Psoas muscle (tissue), 7 donors: ENCODE measurements at regions not wholly inside any gene's neighbourhood (a gene's known extent, or its start where the extent isn't known, plus 50 kb on each side); places are given as distances from the start of the nearest gene placed in this dataset.

Experiments
- ATAC-seq, 4 donors: fragments of 200-7000 bp; cut with Tn5 transposase; one replicate each; pipeline ENCODE4 v1.9.1; 2020; ENCODE audit warnings: moderate library complexity in 3 of 4, mild to moderate bottlenecking in 2 of 4
- DNase-seq, 2 donors: peaks; one replicate each; pipeline ENCODE4 v3.0.0-alpha.2; 2020
- H3K27ac ChIP-seq: fragments of 200-600 bp; one replicate; pipeline ENCODE4 v1.8.0; 2022
- H3K27me3 ChIP-seq, 3 donors: fragments of 200-600 bp in 1 of 3; one replicate each; pipeline versions ENCODE4 v1.6.1 to v1.8.0; 2013 to 2022; ENCODE audit warnings: low read length in 2 of 3, mild to moderate bottlenecking in 2 of 3, moderate library complexity in 1 of 3; ENCODE audit not compliant: insufficient read depth in 3 of 3
- H3K36me3 ChIP-seq, 2 donors: fragments of 200-600 bp in 1 of 2; one replicate each; pipeline versions ENCODE4 v1.6.1 to v1.8.0; 2013 to 2022; ENCODE audit warnings: low read depth in 1 of 2, mild to moderate bottlenecking in 1 of 2, moderate library complexity in 1 of 2; ENCODE audit not compliant: insufficient read depth in 1 of 2
- H3K4me1 ChIP-seq: fragments of 200-600 bp; one replicate; pipeline ENCODE4 v1.8.0; 2022
- H3K4me3 ChIP-seq: fragments of 200-600 bp; one replicate; pipeline ENCODE4 v1.8.0; 2022; ENCODE audit warnings: mild to moderate bottlenecking
- H3K9me3 ChIP-seq: fragments of 200-600 bp; one replicate; pipeline ENCODE4 v1.8.0; 2022
- CTCF ChIP-seq: fragments of 200-600 bp; IDR thresholded peaks from one replicate; pipeline ENCODE4 v1.8.0; 2022; ENCODE audit warnings: antibody characterized with exemption
- WGBS, 3 donors: extraction: QIAGEN DNeasy Blood & Tissue Kit; methylation state at CpG; one replicate each; pipeline versions ENCODE4 v1.1.6 to v1.1.7; 2013; 5-methylcytosine and 5-hydroxymethylcytosine counted together
- intact Hi-C, 2 donors: fragments of 100-400 bp; cut with DNase I; formaldehyde crosslinking; loops; one replicate each; pipeline versions ENCODE4 v1.11.0 to v1.14.2; 2022
- donor health status: healthy with polysubstance abuse.
- donor health status: DM: no; HTN: no; CAD: no; lungs with moderate emphysema.
- donor health status: Bipolar disorder and iron deficiency.
- donor health status: healthy.
- donor health status: DM: yes; HTN: yes; CAD: no.
- donor health status: DM: no; HTN: no; CAD: no.
- donor health status: DM: yes; HTN: yes; CAD: no.

GRCh38 chr13:74825152-74825937, 656.6 kb downstream of the TBC1D4 start:
- TF ChIP-seq CTCF: no peak
- no peak for DNase-seq
- 71 to 81% (median 78%) methylated on average over 2 of the region's 2 CpGs for WGBS, 3 donors
- Histone ChIP-seq H3K4me3 (no peak overlapping the region), H3K4me1 (no peaks in the 10 kb centered on the region), H3K27ac (no peak overlapping the region), H3K36me3 (no peaks in the 10 kb centered on the region), H3K9me3 (no peaks in the 10 kb centered on the region), H3K27me3 (no peaks in the 10 kb centered on the region)
- intact Hi-C loops: no loop called here
- no peak for ATAC-seq

GRCh38 chr13:74820809-74821208, 661.2 kb downstream of the TBC1D4 start:
- Histone ChIP-seq H3K36me3 (no peaks in the 10 kb centered on the region), H3K27me3 (no peaks in the 10 kb centered on the region), H3K4me3 (no peak overlapping the region), H3K9me3 (no peaks in the 10 kb centered on the region), H3K4me1 (no peaks in the 10 kb centered on the region), H3K27ac (no peak overlapping the region)
- no peak for DNase-seq
- 68 to 76% (median 72%) methylated on average over 3 of the region's 3 CpGs for WGBS, 3 donors
- no peak for TF ChIP-seq CTCF
- intact Hi-C loops: no loop called here
- ATAC-seq: no peak

GRCh38 chr13:74819549-74819948, 662.4 kb downstream of the TBC1D4 start:
- no peak for DNase-seq

GRCh38 chr13:74816737-74817136, 665.2 kb downstream of the TBC1D4 start:
- Histone ChIP-seq H3K27me3 (no peaks in the 10 kb centered on the region), H3K27ac (no peak overlapping the region), H3K4me1 (no peaks in the 10 kb centered on the region), H3K9me3 (peaks cover 4% of the 10 kb centered on the region), H3K36me3 (no peaks in the 10 kb centered on the region), H3K4me3 (no peak overlapping the region)
- TF ChIP-seq CTCF: no peak
- DNase-seq (no peak), ATAC-seq (no peak)
- 61 to 75% (median 67%) methylated on average over 1 of the region's 1 CpG for WGBS, 3 donors
- intact Hi-C loops: no loop called here

More at GRCh38 chr13:74819549-74819948, 662.4 kb downstream of the TBC1D4 start:
- WGBS, 3 donors: 60 to 81% (median 79%) methylated on average over 2 of the region's 2 CpGs
- Histone ChIP-seq H3K9me3 (no peaks in the 10 kb centered on the region), H3K36me3 (no peaks in the 10 kb centered on the region), H3K4me1 (no peaks in the 10 kb centered on the region), H3K27ac (no peak overlapping the region), H3K27me3 (no peaks in the 10 kb centered on the region), H3K4me3 (no peak overlapping the region)
- no peak for TF ChIP-seq CTCF
- intact Hi-C loops: no loop called here
- no peak for ATAC-seq

GRCh38 chr13:74796157-74796556, 662.0 kb upstream of the KLF12 start:
- WGBS, 3 donors: 56 to 64% (median 62%) methylated on average over 2 of the region's 2 CpGs
- Histone ChIP-seq H3K27ac (no peak overlapping the region), H3K4me3 (no peak overlapping the region), H3K27me3 (no peaks in the 10 kb centered on the region), H3K9me3 (no peaks in the 10 kb centered on the region), H3K4me1 (no peaks in the 10 kb centered on the region), H3K36me3 (no peaks in the 10 kb centered on the region)
- no peak for TF ChIP-seq CTCF
- intact Hi-C loops: no loop called here
- no peak for DNase-seq
- ATAC-seq: no peak
